Activated CD4-positive, alpha-beta T cell treated with anti-CD3 and anti-CD28 coated beads, Interleukin-2, amount 10 ng/mL, durations not matched to agents 24 days and 14 days (primary cell): ENCODE measurements at regions not wholly inside any gene's neighbourhood (a gene's known extent, or its start where the extent isn't known, plus 50 kb on each side); places are given as distances from the start of the nearest gene placed in this dataset.
A peak's percentile ranks its signal among the peaks of the same experiment; 100 is the strongest.
"Not testable (repeated sequence)": the region's sequence is repeated elsewhere in the genome, so short reads cannot be mapped to it uniquely, and the experiment has no call there.

Experiments
- DNase-seq: peaks from one replicate; pipeline ENCODE4 v3.0.0; 2022
- H3K27ac Mint-ChIP-seq: one replicate; pipeline ENCODE4 v1.8.0; 2022; ENCODE audit warnings: mild to moderate bottlenecking, mixed read lengths
- H3K27me3 Mint-ChIP-seq: one replicate; pipeline ENCODE4 v1.8.0; 2022; ENCODE audit warnings: mixed read lengths
- H3K36me3 Mint-ChIP-seq: one replicate; pipeline ENCODE4 v1.8.0; 2022; ENCODE audit warnings: low read depth, mild to moderate bottlenecking, mixed read lengths
- H3K4me1 Mint-ChIP-seq: one replicate; pipeline ENCODE4 v1.8.0; 2021; ENCODE audit warnings: mixed read lengths
- H3K4me3 Mint-ChIP-seq: one replicate; pipeline ENCODE4 v1.8.0; 2022; ENCODE audit warnings: mild to moderate bottlenecking, moderate library complexity, mixed read lengths
- H3K9me3 Mint-ChIP-seq: one replicate; pipeline ENCODE4 v1.8.0; 2021; ENCODE audit warnings: mixed read lengths
- intact Hi-C: fragments of 100-400 bp; cut with micrococcal nuclease; formaldehyde crosslinking; loops from one replicate; pipeline ENCODE4 v1.15.1; 2023

GRCh38 chr3:17874636-17875035 lies 132.2 kb upstream of the TBC1D5 start:
- Mint-ChIP-seq H3K9me3 (no peaks in the 10 kb centered on the region), H3K27ac (no peak overlapping the region), H3K36me3 (no peaks in the 10 kb centered on the region), H3K27me3 (peaks cover 1% of the 10 kb centered on the region), H3K4me3 (no peak overlapping the region), H3K4me1 (no peaks in the 10 kb centered on the region)
- intact Hi-C loops: no loop called here
- no peak for DNase-seq

- DNase-seq: no peak
- no peaks in the 10 kb centered on the region for H3K27me3 Mint-ChIP-seq
- intact Hi-C loops: no loop called here
- no peak overlapping the region for H3K4me3 Mint-ChIP-seq
- H3K4me1 Mint-ChIP-seq: no peaks in the 10 kb centered on the region
- H3K36me3 Mint-ChIP-seq: no peaks in the 10 kb centered on the region
- H3K27ac Mint-ChIP-seq: no peak overlapping the region
- no peaks in the 10 kb centered on the region for H3K9me3 Mint-ChIP-seq
These were observed 130.0 kb upstream of the TBC1D5 start for GRCh38 chr3:17872457-17872856.

GRCh38 chr3:17865631-17866030 lies 123.2 kb upstream of the TBC1D5 start:
- H3K4me3 Mint-ChIP-seq: no peak overlapping the region
- H3K27ac Mint-ChIP-seq: no peak overlapping the region
- H3K9me3 Mint-ChIP-seq: no peaks in the 10 kb centered on the region
- no peaks in the 10 kb centered on the region for H3K27me3 Mint-ChIP-seq
- no peaks in the 10 kb centered on the region for H3K36me3 Mint-ChIP-seq
- DNase-seq: no peak
- H3K4me1 Mint-ChIP-seq: no peaks in the 10 kb centered on the region
- intact Hi-C loops: no loop called here

GRCh38 chr3:17861476-17861875 lies 119.0 kb upstream of the TBC1D5 start:
- no peak overlapping the region for H3K4me3 Mint-ChIP-seq
- no peaks in the 10 kb centered on the region for H3K4me1 Mint-ChIP-seq
- H3K27me3 Mint-ChIP-seq: peaks cover 6% of the 10 kb centered on the region
- H3K27ac Mint-ChIP-seq: no peak overlapping the region
- intact Hi-C loops: no loop called here
- DNase-seq: no peak
- H3K36me3 Mint-ChIP-seq: no peaks in the 10 kb centered on the region
- no peaks in the 10 kb centered on the region for H3K9me3 Mint-ChIP-seq

- intact Hi-C loops, H3K36me3 Mint-ChIP-seq, H3K4me3 Mint-ChIP-seq, H3K9me3 Mint-ChIP-seq, DNase-seq, H3K4me1 Mint-ChIP-seq, H3K27ac Mint-ChIP-seq: not testable (repeated sequence)
- H3K27me3 Mint-ChIP-seq: peaks cover 12% of the 10 kb centered on the region
These were observed 118.5 kb upstream of the TBC1D5 start for GRCh38 chr3:17860840-17861471.

- H3K36me3 Mint-ChIP-seq: no peaks in the 10 kb centered on the region
- H3K9me3 Mint-ChIP-seq: no peaks in the 10 kb centered on the region
- intact Hi-C loops: no loop called here
- H3K4me1 Mint-ChIP-seq: no peaks in the 10 kb centered on the region
- peaks cover 19% of the 10 kb centered on the region for H3K27me3 Mint-ChIP-seq
- H3K4me3 Mint-ChIP-seq: no peak overlapping the region
- peak; percentile 49 for DNase-seq
- H3K27ac Mint-ChIP-seq: no peak overlapping the region
These were observed 109.8 kb upstream of the TBC1D5 start for GRCh38 chr3:17852217-17852616.

GRCh38 chr3:17850448-17850847 lies 108.0 kb upstream of the TBC1D5 start:
- no peak overlapping the region for H3K4me3 Mint-ChIP-seq
- H3K4me1 Mint-ChIP-seq: no peaks in the 10 kb centered on the region
- peak; percentile 38 for DNase-seq
- H3K36me3 Mint-ChIP-seq: no peaks in the 10 kb centered on the region
- intact Hi-C loops: no loop called here
- H3K27ac Mint-ChIP-seq: no peak overlapping the region
- H3K27me3 Mint-ChIP-seq: peaks cover 13% of the 10 kb centered on the region
- no peaks in the 10 kb centered on the region for H3K9me3 Mint-ChIP-seq

GRCh38 chr3:17848102-17848501 lies 105.7 kb upstream of the TBC1D5 start:
- Mint-ChIP-seq H3K27me3 (peaks cover 7% of the 10 kb centered on the region), H3K4me3 (no peak overlapping the region), H3K36me3 (no peaks in the 10 kb centered on the region), H3K9me3 (no peaks in the 10 kb centered on the region), H3K27ac (no peak overlapping the region), H3K4me1 (no peaks in the 10 kb centered on the region)
- intact Hi-C loops: loop anchor here (10.0 kb wide), 1 partner anchor 303 kb away; no protein-coding TSS in a partner anchor
- DNase-seq: peak; percentile 19

- H3K4me3 Mint-ChIP-seq: no peak overlapping the region
- H3K27ac Mint-ChIP-seq: no peak overlapping the region
- no peaks in the 10 kb centered on the region for H3K9me3 Mint-ChIP-seq
- no peak for DNase-seq
- peaks cover 7% of the 10 kb centered on the region for H3K27me3 Mint-ChIP-seq
- H3K36me3 Mint-ChIP-seq: no peaks in the 10 kb centered on the region
- no peaks in the 10 kb centered on the region for H3K4me1 Mint-ChIP-seq
- intact Hi-C loops: loop anchor here (10.0 kb wide), 1 partner anchor 302 kb away; no protein-coding TSS in a partner anchor
These were observed 104.7 kb upstream of the TBC1D5 start for GRCh38 chr3:17847156-17847555.

GRCh38 chr3:17846466-17846865 lies 104.0 kb upstream of the TBC1D5 start:
- Mint-ChIP-seq H3K27ac (no peak overlapping the region), H3K36me3 (no peaks in the 10 kb centered on the region), H3K4me3 (no peak overlapping the region), H3K9me3 (no peaks in the 10 kb centered on the region), H3K27me3 (peaks cover 7% of the 10 kb centered on the region), H3K4me1 (no peaks in the 10 kb centered on the region)
- intact Hi-C loops: loop anchor here (10.0 kb wide), 1 partner anchor 302 kb away; no protein-coding TSS in a partner anchor
- no peak for DNase-seq

- H3K9me3 Mint-ChIP-seq: no peaks in the 10 kb centered on the region
- intact Hi-C loops: loop anchor here (10.0 kb wide), 1 partner anchor 300 kb away; no protein-coding TSS in a partner anchor
- no peak overlapping the region for H3K27ac Mint-ChIP-seq
- no peaks in the 10 kb centered on the region for H3K4me1 Mint-ChIP-seq
- H3K27me3 Mint-ChIP-seq: peaks cover 9% of the 10 kb centered on the region
- H3K36me3 Mint-ChIP-seq: no peaks in the 10 kb centered on the region
- no peak overlapping the region for H3K4me3 Mint-ChIP-seq
- peak; percentile 34 for DNase-seq
These were observed 102.8 kb upstream of the TBC1D5 start for GRCh38 chr3:17845026-17845812.

GRCh38 chr3:17844236-17844635 lies 101.8 kb upstream of the TBC1D5 start:
- H3K4me1 Mint-ChIP-seq: no peaks in the 10 kb centered on the region
- no peak overlapping the region for H3K27ac Mint-ChIP-seq
- no peaks in the 10 kb centered on the region for H3K9me3 Mint-ChIP-seq
- intact Hi-C loops: loop anchor here (5.0 to 10.0 kb wide), 2 partner anchors 299 to 1242 kb away; no protein-coding TSS in a partner anchor
- no peak overlapping the region for H3K4me3 Mint-ChIP-seq
- DNase-seq: peak; percentile 43
- H3K36me3 Mint-ChIP-seq: no peaks in the 10 kb centered on the region
- H3K27me3 Mint-ChIP-seq: peaks cover 9% of the 10 kb centered on the region

- H3K36me3 Mint-ChIP-seq: no peaks in the 10 kb centered on the region
- H3K27me3 Mint-ChIP-seq: peaks cover 11% of the 10 kb centered on the region
- H3K4me1 Mint-ChIP-seq: no peaks in the 10 kb centered on the region
- peak; percentile 92 for DNase-seq
- intact Hi-C loops: loop anchor here (1.0 to 10.0 kb wide), 6 partner anchors 196 to 1239 kb away; no protein-coding TSS in a partner anchor
- H3K9me3 Mint-ChIP-seq: no peaks in the 10 kb centered on the region
- no peak overlapping the region for H3K27ac Mint-ChIP-seq
- H3K4me3 Mint-ChIP-seq: no peak overlapping the region
These were observed 98.9 kb upstream of the TBC1D5 start for GRCh38 chr3:17841190-17841828.

GRCh38 chr3:17840651-17841050 lies 98.2 kb upstream of the TBC1D5 start:
- H3K36me3 Mint-ChIP-seq: no peaks in the 10 kb centered on the region

More at GRCh38 chr3:17840651-17841050, 98.2 kb upstream of the TBC1D5 start:
- Mint-ChIP-seq H3K27me3 (peaks cover 7% of the 10 kb centered on the region), H3K27ac (no peak overlapping the region), H3K4me1 (no peaks in the 10 kb centered on the region), H3K9me3 (no peaks in the 10 kb centered on the region), H3K4me3 (no peak overlapping the region)
- DNase-seq: peak; percentile 45
- intact Hi-C loops: loop anchor here (1.0 to 10.0 kb wide), 6 partner anchors 195 to 1238 kb away; no protein-coding TSS in a partner anchor
